AG09319 (cell line): ENCODE measurements at regions not wholly inside any gene's neighbourhood (a gene's known extent, or its start where the extent isn't known, plus 50 kb on each side); places are given as distances from the start of the nearest gene placed in this dataset.

Experiments used
- DNase-seq: peaks from one replicate; pipeline ENCODE4 v3.0.0-alpha.2; 2010; ENCODE audit warnings: low read depth; ENCODE audit errors: extremely low read depth
- TF ChIP-seq, protein P1 (sequence below): IDR thresholded peaks from 2 replicates; pipeline ENCODE4 v1.5.1; 2011; ENCODE audit warnings: low read depth, mild to moderate bottlenecking, inconsistent platforms, low read length, moderate library complexity

DNA sequence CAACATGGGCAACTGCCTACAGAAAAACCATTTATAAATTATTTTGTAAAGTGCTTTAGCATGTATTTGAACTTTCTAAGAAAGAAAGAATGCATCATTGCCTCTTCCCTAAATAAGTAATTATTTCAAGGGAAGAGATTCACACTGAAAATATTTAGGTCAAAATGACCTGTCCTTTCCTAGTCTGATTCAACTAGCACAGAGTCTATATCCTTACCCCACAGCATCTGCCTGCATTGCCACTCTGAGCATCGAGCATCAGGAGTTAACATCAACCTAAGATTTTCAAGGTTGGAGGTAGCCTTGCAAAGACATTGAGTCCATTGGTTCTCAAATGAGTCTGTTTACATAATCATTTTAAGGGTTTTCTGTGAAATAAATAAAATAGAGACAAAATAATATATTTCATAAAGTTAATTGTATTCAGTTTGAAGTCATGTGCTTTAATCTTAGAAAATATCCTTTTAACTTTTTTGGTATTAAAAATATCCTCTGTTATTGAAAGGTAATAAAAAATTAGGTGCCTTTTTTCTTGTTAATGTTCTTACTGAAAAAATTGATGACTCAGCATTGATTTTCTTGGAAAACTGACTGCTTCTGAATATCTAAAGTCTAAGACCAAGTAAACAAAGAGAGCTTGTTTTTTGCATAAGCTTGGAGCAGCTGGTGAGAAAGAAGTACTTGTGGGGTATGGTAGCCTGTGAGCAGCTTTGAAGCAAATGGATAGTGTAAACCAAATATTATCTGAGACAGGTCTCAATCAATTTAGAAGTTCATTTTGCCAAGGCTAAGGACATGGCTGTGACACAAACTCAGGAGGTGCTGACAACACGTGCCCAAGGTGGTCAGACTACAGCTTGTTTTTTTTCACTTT lies 269.0 kb upstream of the CLEC14A start:
- TF ChIP-seq, protein P1, sequence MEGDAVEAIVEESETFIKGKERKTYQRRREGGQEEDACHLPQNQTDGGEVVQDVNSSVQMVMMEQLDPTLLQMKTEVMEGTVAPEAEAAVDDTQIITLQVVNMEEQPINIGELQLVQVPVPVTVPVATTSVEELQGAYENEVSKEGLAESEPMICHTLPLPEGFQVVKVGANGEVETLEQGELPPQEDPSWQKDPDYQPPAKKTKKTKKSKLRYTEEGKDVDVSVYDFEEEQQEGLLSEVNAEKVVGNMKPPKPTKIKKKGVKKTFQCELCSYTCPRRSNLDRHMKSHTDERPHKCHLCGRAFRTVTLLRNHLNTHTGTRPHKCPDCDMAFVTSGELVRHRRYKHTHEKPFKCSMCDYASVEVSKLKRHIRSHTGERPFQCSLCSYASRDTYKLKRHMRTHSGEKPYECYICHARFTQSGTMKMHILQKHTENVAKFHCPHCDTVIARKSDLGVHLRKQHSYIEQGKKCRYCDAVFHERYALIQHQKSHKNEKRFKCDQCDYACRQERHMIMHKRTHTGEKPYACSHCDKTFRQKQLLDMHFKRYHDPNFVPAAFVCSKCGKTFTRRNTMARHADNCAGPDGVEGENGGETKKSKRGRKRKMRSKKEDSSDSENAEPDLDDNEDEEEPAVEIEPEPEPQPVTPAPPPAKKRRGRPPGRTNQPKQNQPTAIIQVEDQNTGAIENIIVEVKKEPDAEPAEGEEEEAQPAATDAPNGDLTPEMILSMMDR = no peak
- no peak for DNase-seq

DNA sequence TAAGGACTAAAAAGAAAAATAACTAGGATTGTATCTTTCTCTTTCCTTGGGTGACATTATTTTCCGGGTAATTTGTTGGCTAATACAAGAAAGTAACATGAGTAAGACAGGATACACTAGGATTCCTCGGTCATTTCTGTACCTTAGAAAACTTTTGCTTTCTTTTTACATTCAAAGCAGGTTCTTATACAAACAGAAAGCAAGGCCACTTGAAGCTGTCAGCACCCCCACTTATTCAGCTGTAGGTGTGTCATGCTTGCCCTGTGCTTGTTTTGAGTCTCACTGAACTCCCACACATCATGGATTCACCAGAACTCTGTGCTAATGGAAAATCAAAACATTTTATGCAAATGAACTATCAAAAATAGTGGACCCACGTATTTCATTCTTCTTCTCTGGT lies 266.8 kb upstream of the CLEC14A start:
- TF ChIP-seq, protein P1 = no peak
- no peak for DNase-seq

DNA sequence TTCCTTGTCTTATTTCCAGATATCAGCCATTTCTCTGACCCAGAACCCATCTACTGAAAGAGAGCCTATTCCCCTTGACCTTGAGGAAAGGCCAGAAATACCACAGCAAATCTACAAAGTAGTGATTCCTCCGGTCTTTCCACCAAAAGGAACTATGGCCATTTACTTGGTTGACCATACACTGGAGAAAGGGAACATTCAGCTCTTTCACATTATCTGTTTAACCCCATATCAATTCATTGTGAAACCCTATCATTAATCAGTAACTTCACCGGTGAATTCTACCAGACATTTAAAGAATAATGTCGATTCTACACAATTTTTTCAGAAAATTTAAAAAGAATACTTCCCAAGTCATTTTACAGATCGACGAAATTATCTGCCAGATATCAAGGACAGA lies 265.7 kb upstream of the CLEC14A start:
- no peak for DNase-seq
- TF ChIP-seq, protein P1 = no peak

DNA sequence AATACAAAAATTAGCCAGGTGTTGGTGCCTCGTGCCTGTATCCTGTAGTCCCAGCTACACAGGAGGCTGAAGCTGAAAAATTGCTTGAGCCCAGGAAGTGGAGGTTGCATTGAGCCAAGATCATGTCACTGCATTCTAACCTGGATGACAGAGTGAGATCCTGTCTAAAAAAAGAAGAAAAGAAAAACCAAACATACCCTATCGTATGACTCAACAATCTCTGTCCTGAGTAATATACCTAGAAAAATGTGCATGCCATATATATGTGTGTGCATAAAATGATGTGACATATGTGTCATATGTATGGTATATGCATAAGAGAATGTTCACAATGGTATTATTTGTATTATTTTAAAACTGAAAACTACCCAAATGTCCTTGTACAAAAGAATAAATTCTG lies 261.5 kb upstream of the CLEC14A start:
- TF ChIP-seq, protein P1 = no peak
- no peak for DNase-seq

DNA sequence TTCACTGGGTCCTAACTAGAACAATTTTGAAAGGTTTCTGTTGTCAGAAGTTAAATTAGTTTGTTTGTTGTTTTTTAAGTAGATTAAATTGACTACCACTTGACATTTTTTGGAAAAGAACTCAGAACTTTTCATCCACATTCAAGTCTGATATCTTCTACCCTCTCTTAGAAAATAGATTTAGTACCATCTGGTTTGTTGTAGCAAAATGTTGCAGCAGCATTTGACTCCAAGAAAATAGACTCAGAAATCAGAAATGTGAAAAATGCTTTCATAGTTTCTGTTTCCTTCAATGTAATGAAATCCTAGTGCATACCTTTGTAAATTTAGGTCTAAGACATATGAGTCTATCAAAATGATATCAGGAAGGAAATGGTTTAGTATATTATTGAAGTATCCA lies 256.3 kb upstream of the CLEC14A start:
- no peak for DNase-seq
- TF ChIP-seq, protein P1 = no peak

DNA sequence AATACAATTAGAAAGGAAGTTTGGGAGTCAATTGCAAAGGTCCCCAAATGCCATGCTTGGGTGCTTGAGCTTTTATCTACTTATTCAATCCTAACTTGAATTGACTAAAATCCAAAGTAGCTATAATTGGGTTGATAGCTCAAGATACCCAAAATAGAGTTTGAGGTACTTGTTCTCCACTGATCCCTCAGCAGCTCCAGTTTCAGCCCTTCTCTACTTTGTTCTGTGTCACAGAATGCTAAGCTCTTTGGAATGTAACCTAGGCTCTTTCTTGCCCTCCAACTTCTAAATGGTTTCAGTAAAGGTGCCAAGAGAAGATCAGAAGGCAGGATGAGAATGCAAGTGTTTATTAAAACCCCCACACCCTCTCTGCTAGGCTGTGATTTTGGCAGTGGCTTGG lies 251.4 kb upstream of the CLEC14A start:
- no peak for DNase-seq
- TF ChIP-seq, protein P1 = no peak

DNA sequence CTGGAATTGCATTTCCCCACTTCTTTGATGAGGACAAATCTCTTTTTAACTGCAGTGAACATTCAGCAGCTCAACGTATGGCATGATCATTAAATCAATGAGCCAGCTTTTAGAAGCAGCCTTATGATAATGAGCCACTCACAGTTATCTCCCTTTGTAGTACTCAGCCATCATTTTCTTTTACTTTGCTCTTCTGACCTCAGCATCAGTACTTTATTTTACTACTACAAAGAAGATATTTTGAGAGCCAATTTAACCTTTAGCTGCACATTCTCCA lies 250.0 kb upstream of the CLEC14A start:
- TF ChIP-seq, protein P1 = no peak
- no peak for DNase-seq
